ENCODE measurements at regions not wholly inside any gene's neighbourhood (a gene's known extent, or its start where the extent isn't known, plus 50 kb on each side); places are given as distances from the start of the nearest gene placed in this dataset.

GRCh38 chr22:26893173-26894110 lies 236.1 kb downstream of the MIAT start:
- no peaks in the 10 kb centered on the region for H3K9me3 ChIP-seq (ENCODE audit: control insufficient read depth, low read length)
- H3K4me2 ChIP-seq (ENCODE audit: low read length, poor library complexity, severe bottlenecking) = no peak overlapping the region
- H2BK120ac ChIP-seq (ENCODE audit: low read depth, low read length) = peak overlapping the region; percentile 71
- H4K91ac ChIP-seq (ENCODE audit: low read length) = peak overlapping the region; percentile 80
- peak overlapping the region; percentile 66 to 77 for H3K4ac ChIP-seq (ENCODE audit: low read depth in 1 of 2, low read length in 2 of 2)
- DNase-seq = peak; percentile 56
- H3K18ac ChIP-seq (ENCODE audit: low read depth in 1 of 2, low read length in 2 of 2) = peak overlapping the region; percentile 9 to 79
- H4K8ac ChIP-seq (ENCODE audit: low read length) = peak overlapping the region; percentile 79
- H2BK5ac ChIP-seq (ENCODE audit: low read depth, low read length, poor library complexity, severe bottlenecking) = no peak overlapping the region
- H3K79me1 ChIP-seq (replicated peaks; ENCODE audit: low read length, poor library complexity, severe bottlenecking) = no peaks in the 10 kb centered on the region
- H3K4me1 ChIP-seq (ENCODE audit: control insufficient read depth, insufficient read depth, low read depth, low read length) = peaks cover 29% of the 10 kb centered on the region
- peak overlapping the region; percentile 75 to 99 for H2BK12ac ChIP-seq (ENCODE audit: low read length in 2 of 2)
- H3K36me3 ChIP-seq (ENCODE audit: control insufficient read depth in 1 of 2, insufficient read depth in 2 of 2, low read depth in 1 of 2, low read length in 2 of 2) = no peaks in the 10 kb centered on the region
- H3K27ac ChIP-seq (ENCODE audit: low read length, poor library complexity, severe bottlenecking) = no peak overlapping the region
- H3K27me3 ChIP-seq (ENCODE audit: control insufficient read depth in 1 of 2, insufficient read depth in 1 of 2, low read length in 2 of 2) = peaks cover 0 to 9% of the 10 kb centered on the region in 2 experiments
- H3K23ac ChIP-seq (ENCODE audit: low read length in 2 of 2) = no peak overlapping the region
- no peak overlapping the region for H3K4me3 ChIP-seq (ENCODE audit: insufficient read depth in 1 of 2, low read depth in 1 of 2, low read length in 2 of 2)
- H2AK5ac ChIP-seq (ENCODE audit: low read length, severe bottlenecking) = peak overlapping the region; percentile 85
- H3K14ac ChIP-seq (ENCODE audit: low read length in 2 of 2) = peak overlapping the region in 1 of 2 experiments; percentile 69
- peak overlapping the region; percentile 56 for H2BK15ac ChIP-seq (ENCODE audit: low read depth, poor library complexity, severe bottlenecking)
- no peak overlapping the region for H3K9ac ChIP-seq (ENCODE audit: low read length)
- 38% methylated on average over 16 of the region's 18 CpGs for WGBS
- H2AFZ ChIP-seq (ENCODE audit: low read depth, low read length) = no peak overlapping the region

- Histone ChIP-seq H4K91ac (ENCODE audit: low read length) (peak overlapping the region; percentile 25), H2BK5ac (ENCODE audit: low read depth, low read length, poor library complexity, severe bottlenecking) (no peak overlapping the region), H2BK120ac (ENCODE audit: low read depth, low read length) (peak overlapping the region; percentile 27), H3K79me1 (replicated peaks; ENCODE audit: low read length, poor library complexity, severe bottlenecking) (no peaks in the 10 kb centered on the region), H2AFZ (ENCODE audit: low read depth, low read length) (no peak overlapping the region), H2AK5ac (ENCODE audit: low read length, severe bottlenecking) (no peak overlapping the region), H3K18ac (ENCODE audit: low read depth in 1 of 2, low read length in 2 of 2) (no peak overlapping the region), H3K4ac (ENCODE audit: low read depth in 1 of 2, low read length in 2 of 2) (peak overlapping the region in 1 of 2 experiments; percentile 77), H3K9me3 (ENCODE audit: control insufficient read depth, low read length) (no peaks in the 10 kb centered on the region), H2BK12ac (ENCODE audit: low read length in 2 of 2) (peak overlapping the region in 1 of 2 experiments; percentile 1), H3K27ac (ENCODE audit: low read length, poor library complexity, severe bottlenecking) (peak overlapping the region; percentile 59), H4K8ac (ENCODE audit: low read length) (no peak overlapping the region), H2BK15ac (ENCODE audit: low read depth, poor library complexity, severe bottlenecking) (no peak overlapping the region), H3K9ac (ENCODE audit: low read length) (peak overlapping the region; percentile 51), H3K4me1 (ENCODE audit: control insufficient read depth, insufficient read depth, low read depth, low read length) (peaks cover 28% of the 10 kb centered on the region), H3K27me3 (ENCODE audit: control insufficient read depth in 1 of 2, insufficient read depth in 1 of 2, low read length in 2 of 2) (peaks cover 0 to 8% of the 10 kb centered on the region in 2 experiments), H3K36me3 (ENCODE audit: control insufficient read depth in 1 of 2, insufficient read depth in 2 of 2, low read depth in 1 of 2, low read length in 2 of 2) (no peaks in the 10 kb centered on the region), H3K4me2 (ENCODE audit: low read length, poor library complexity, severe bottlenecking) (no peak overlapping the region), H3K4me3 (ENCODE audit: insufficient read depth in 1 of 2, low read depth in 1 of 2, low read length in 2 of 2) (no peak overlapping the region), H3K14ac (ENCODE audit: low read length in 2 of 2) (no peak overlapping the region), H3K23ac (ENCODE audit: low read length in 2 of 2) (no peak overlapping the region)
- DNase-seq = peak; percentile 53
- 25% methylated on average over 4 of the region's 5 CpGs for WGBS
Measured at GRCh38 chr22:26894362-26894761, 237.0 kb downstream of the MIAT start.

- H3K27me3 ChIP-seq (ENCODE audit: control insufficient read depth in 1 of 2, insufficient read depth in 1 of 2, low read length in 2 of 2) = peaks cover 0 to 10% of the 10 kb centered on the region in 2 experiments
- no peak overlapping the region for H2BK5ac ChIP-seq (ENCODE audit: low read depth, low read length, poor library complexity, severe bottlenecking)
- H3K9me3 ChIP-seq (ENCODE audit: control insufficient read depth, low read length) = no peaks in the 10 kb centered on the region
- peak overlapping the region; percentile 22 to 55 for H3K18ac ChIP-seq (ENCODE audit: low read depth in 1 of 2, low read length in 2 of 2)
- no peak overlapping the region for H3K14ac ChIP-seq (ENCODE audit: low read length in 2 of 2)
- peak overlapping the region; percentile 86 for H3K27ac ChIP-seq (ENCODE audit: low read length, poor library complexity, severe bottlenecking)
- no peak overlapping the region for H3K4me2 ChIP-seq (ENCODE audit: low read length, poor library complexity, severe bottlenecking)
- H3K36me3 ChIP-seq (ENCODE audit: control insufficient read depth in 1 of 2, insufficient read depth in 2 of 2, low read depth in 1 of 2, low read length in 2 of 2) = no peaks in the 10 kb centered on the region
- H3K23ac ChIP-seq (ENCODE audit: low read length in 2 of 2) = no peak overlapping the region
- no peak overlapping the region for H2AFZ ChIP-seq (ENCODE audit: low read depth, low read length)
- no peak overlapping the region for H2BK120ac ChIP-seq (ENCODE audit: low read depth, low read length)
- H2BK15ac ChIP-seq (ENCODE audit: low read depth, poor library complexity, severe bottlenecking) = no peak overlapping the region
- H3K4me3 ChIP-seq (ENCODE audit: insufficient read depth in 1 of 2, low read depth in 1 of 2, low read length in 2 of 2) = no peak overlapping the region
- peak; percentile 98 for DNase-seq
- peak overlapping the region; percentile 33 to 86 for H2BK12ac ChIP-seq (ENCODE audit: low read length in 2 of 2)
- H3K79me1 ChIP-seq (replicated peaks; ENCODE audit: low read length, poor library complexity, severe bottlenecking) = no peaks in the 10 kb centered on the region
- peak overlapping the region; percentile 27 to 71 for H3K4ac ChIP-seq (ENCODE audit: low read depth in 1 of 2, low read length in 2 of 2)
- no peak overlapping the region for H4K8ac ChIP-seq (ENCODE audit: low read length)
- H3K4me1 ChIP-seq (ENCODE audit: control insufficient read depth, insufficient read depth, low read depth, low read length) = peaks cover 27% of the 10 kb centered on the region
- WGBS = 2% methylated on average over 5 of the region's 5 CpGs
- no peak overlapping the region for H4K91ac ChIP-seq (ENCODE audit: low read length)
- peak overlapping the region; percentile 51 for H3K9ac ChIP-seq (ENCODE audit: low read length)
- H2AK5ac ChIP-seq (ENCODE audit: low read length, severe bottlenecking) = no peak overlapping the region
Measured at GRCh38 chr22:26894766-26895485, 237.5 kb downstream of the MIAT start.

GRCh38 chr22:26897384-26897783 lies 240.0 kb downstream of the MIAT start:
- Histone ChIP-seq H2AK5ac (ENCODE audit: low read length, severe bottlenecking) (no peak overlapping the region), H2BK5ac (ENCODE audit: low read depth, low read length, poor library complexity, severe bottlenecking) (no peak overlapping the region), H4K8ac (ENCODE audit: low read length) (no peak overlapping the region), H3K4ac (ENCODE audit: low read depth in 1 of 2, low read length in 2 of 2) (no peak overlapping the region), H3K14ac (ENCODE audit: low read length in 2 of 2) (no peak overlapping the region), H3K23ac (ENCODE audit: low read length in 2 of 2) (no peak overlapping the region), H2BK12ac (ENCODE audit: low read length in 2 of 2) (peak overlapping the region in 1 of 2 experiments; percentile 90), H3K27ac (ENCODE audit: low read length, poor library complexity, severe bottlenecking) (no peak overlapping the region), H3K18ac (ENCODE audit: low read depth in 1 of 2, low read length in 2 of 2) (no peak overlapping the region), H4K91ac (ENCODE audit: low read length) (no peak overlapping the region), H3K4me3 (ENCODE audit: insufficient read depth in 1 of 2, low read depth in 1 of 2, low read length in 2 of 2) (no peak overlapping the region), H3K36me3 (ENCODE audit: control insufficient read depth in 1 of 2, insufficient read depth in 2 of 2, low read depth in 1 of 2, low read length in 2 of 2) (no peaks in the 10 kb centered on the region), H3K79me1 (replicated peaks; ENCODE audit: low read length, poor library complexity, severe bottlenecking) (no peaks in the 10 kb centered on the region), H3K4me2 (ENCODE audit: low read length, poor library complexity, severe bottlenecking) (no peak overlapping the region), H2AFZ (ENCODE audit: low read depth, low read length) (no peak overlapping the region), H3K9ac (ENCODE audit: low read length) (no peak overlapping the region), H3K9me3 (ENCODE audit: control insufficient read depth, low read length) (no peaks in the 10 kb centered on the region), H2BK120ac (ENCODE audit: low read depth, low read length) (no peak overlapping the region), H3K4me1 (ENCODE audit: control insufficient read depth, insufficient read depth, low read depth, low read length) (peaks cover 19% of the 10 kb centered on the region), H2BK15ac (ENCODE audit: low read depth, poor library complexity, severe bottlenecking) (no peak overlapping the region), H3K27me3 (ENCODE audit: control insufficient read depth in 1 of 2, insufficient read depth in 1 of 2, low read length in 2 of 2) (peaks cover 6 to 16% of the 10 kb centered on the region in 2 experiments)
- WGBS = 96% methylated on average over 1 of the region's 1 CpG
- DNase-seq = no peak
